Activated CD4-positive, alpha-beta T cell treated with anti-CD3 and anti-CD28 coated beads, Interleukin-2, Interleukin-4, amounts not matched to agents 100 ng/mL and 50 ng/mL, durations not matched to agents 16 hours and 8 hours (primary cell): ENCODE measurements at regions not wholly inside any gene's neighbourhood (a gene's known extent, or its start where the extent isn't known, plus 50 kb on each side); places are given as distances from the start of the nearest gene placed in this dataset.
A peak's percentile ranks its signal among the peaks of the same experiment; 100 is the strongest.
"Not testable (repeated sequence)": the region's sequence is repeated elsewhere in the genome, so short reads cannot be mapped to it uniquely, and the experiment has no call there.

Experiments
- DNase-seq: peaks from one replicate; pipeline ENCODE4 v3.0.0-alpha.2; 2020; ENCODE audit warnings: low spot score

DNA sequence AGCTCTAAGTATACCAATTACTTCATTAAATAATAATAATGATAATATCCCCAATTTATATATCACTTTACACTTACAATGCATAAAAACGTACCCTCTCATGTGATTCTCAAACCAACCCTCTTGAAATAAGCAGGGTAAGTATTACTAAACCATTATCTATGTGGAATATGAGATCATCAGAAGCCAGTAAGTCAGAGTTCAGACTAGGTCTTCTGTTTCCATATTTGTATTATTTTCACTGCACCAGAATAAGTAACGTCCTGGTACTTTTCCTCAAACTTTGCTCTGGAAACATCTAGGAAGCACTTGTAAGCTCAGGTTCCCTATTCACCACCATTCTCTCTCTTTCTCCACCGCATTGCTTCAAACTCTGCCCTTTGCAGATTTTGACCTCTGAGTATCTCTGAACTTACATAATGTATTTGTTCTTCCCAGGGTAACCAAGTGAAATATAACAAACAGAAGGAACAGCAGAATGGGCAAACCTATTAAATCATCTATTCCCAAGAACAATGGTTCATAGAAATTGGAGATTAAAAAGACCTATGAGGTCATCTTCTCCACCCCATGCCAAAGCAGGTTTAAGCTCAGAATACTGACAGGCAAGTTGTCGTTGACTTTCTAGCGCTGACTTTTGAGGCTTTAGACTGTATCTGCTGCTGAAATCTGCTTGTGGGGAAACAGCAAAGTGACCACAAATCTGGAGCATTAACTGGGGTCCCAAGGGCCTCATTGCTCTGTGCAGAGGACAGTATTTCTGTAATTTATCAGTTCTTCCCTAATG lies 161.3 kb upstream of the FAR2 start:
- DNase-seq, result no peak

- DNase-seq, result no peak
These were observed 160.8 kb upstream of the FAR2 start for GRCh38 chr12:28988325-28988704.

DNA sequence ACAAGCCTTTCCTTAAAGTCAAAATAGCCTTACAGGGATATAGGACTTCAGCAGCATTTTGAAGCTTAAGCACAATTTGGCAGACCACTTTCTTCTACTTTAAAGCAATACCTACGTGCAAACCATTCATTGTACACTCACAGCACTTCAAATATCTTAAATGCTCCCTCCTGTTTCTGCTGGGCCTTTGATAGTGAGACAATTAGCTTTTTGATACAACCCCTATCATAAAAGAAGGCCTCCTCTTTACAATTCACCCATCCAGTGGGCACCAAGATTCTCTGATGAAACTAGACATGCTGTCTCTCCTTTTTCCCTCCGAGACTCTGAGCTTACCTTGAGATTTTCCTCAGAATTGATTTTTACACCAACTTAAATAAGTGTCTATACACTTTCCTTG lies 157.5 kb upstream of the FAR2 start:
- DNase-seq, result no peak

DNA sequence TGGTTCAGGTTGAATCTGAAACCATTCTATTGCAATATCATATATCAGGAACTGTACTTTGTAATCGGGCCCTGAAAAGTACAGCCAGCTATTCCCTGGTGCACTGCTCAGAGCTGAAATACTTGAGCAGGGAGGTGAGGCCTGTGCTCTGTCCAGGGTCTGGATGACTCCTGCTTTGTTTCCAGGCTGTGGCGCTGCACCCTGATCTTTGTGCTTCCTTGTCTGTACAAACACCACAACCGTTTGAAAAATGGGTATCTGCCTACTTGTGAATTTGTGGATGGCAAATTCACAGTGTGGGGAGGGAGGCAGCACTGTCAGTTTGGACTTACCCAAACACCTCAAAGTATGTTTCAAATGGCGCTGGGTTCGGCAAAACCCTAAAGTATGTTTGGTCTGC lies 155.4 kb upstream of the FAR2 start:
- no peak for DNase-seq

DNA sequence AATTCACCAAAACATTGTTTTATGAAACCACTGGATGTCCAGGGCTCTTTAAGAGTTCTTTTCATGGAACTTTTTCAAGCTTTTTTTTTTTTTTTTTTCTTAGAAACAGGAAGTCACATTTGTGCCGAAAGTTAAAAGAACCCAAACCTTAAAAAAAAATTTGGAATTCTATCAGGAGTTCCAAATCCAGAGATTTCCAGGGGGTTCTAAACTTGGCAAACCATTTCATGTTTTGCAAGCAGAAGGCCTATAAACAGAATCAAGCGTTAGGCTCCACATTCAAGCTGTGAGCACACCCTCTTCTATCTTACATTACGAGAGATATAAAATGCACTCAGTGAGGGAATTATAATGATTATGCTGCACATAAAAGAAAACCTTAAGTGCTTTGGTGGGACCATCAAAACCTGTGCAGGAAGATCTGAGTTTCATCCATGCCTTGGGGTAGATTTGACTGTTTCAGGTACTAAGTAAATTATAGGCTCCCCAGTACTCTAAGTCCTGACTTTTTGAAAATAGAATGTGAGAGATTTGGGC lies 154.8 kb upstream of the FAR2 start:
- DNase-seq, result no peak

GRCh38 chr12:28996688-28997087 lies 152.4 kb upstream of the FAR2 start:
- DNase-seq, result no peak

DNA sequence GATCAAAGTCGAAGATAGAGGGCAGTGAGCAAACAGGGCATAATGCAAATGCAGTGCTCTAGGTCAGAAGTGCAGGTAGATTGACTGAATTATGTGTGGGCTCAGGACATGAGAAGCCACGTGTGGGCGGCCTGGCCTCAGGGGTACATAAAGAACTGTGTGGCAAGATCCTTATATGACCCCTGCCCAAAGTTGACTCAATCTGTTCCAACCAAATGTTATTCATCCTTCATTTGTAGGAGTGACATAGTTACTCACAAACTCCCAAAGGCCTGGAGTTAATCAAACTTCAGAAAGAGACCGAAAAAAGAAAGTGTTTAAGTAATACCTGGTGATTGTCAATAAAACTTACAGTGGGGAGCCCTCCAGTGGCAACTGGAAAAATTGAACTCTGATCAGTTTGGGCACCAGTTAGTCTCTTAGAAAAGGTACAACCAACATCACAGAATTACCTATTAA lies 150.4 kb upstream of the FAR2 start:
- DNase-seq, result peak; percentile 15

- DNase-seq, result no peak
These were observed 144.8 kb upstream of the FAR2 start for GRCh38 chr12:29004066-29004935.

DNA sequence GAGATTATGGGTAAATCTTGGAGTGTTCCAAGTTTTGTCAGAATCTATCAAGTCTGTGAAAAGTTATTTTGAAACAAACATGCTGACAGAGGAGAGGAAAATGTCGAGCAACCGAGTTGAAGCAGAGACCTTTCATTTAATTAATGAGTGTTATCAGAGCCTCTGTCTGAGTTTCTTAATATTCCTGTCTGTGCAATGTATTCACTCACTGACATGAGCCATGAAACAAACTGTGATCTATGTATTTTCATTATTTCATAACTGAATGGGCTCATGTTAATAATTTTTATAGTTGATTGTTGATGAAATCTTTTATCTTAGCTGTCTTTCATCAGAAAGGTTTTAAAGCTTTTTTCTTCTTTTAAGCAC lies 144.2 kb upstream of the FAR2 start:
- DNase-seq, result no peak

- DNase-seq, result no peak
These were observed 140.3 kb upstream of the FAR2 start for GRCh38 chr12:29008786-29009185.

GRCh38 chr12:29012673-29013072 lies 136.4 kb upstream of the FAR2 start:
- peak; percentile 43 for DNase-seq

DNA sequence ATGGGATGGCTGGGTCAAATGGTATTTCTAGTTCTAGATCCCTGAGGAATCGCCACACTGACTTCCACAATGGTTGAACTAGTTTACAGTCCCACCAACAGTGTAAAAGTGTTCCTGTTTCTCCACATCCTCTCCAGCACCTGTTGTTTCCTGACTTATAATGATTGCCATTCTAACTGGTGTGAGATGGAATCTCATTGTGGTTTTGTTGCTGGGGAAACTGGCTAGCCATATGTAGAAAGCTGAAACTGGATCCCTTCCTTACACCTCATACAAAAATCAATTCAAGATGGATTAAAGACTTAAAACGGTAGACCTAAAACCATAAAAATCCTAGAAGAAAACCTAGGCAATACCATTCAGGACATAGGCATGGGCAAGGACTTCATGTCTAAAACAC lies 131.5 kb upstream of the FAR2 start:
- not testable (repeated sequence) for DNase-seq

DNA sequence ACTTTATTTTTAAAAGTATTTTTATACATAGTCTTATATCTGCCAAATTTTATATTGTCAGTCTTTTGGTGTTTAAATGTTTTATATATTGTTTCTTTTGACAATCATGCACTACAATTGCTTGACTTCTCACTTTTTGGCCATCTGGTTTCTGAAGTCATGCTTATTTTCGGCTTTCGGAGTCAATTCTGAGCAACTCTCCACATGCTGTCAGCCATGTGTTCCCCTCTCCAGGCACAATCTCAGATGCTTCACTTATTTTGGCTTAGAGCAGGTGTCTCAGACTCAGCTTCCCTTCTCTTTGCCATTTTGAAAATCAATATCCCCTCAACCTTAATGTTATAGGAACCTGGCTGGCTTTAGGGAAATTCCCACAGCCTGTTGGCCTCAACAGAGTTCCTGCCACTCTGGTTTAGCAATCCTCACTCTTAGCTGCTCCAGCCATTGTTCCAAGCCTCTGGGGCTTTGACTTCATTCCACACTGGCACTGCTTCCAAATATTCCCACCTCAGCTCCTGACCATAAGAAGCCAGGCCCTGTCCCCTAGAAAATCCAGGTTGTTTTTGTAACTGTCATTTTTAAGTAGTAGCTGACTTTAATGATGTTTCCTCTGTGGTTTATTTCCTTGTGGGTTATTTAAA lies 125.5 kb upstream of the FAR2 start:
- DNase-seq, result no peak

DNA sequence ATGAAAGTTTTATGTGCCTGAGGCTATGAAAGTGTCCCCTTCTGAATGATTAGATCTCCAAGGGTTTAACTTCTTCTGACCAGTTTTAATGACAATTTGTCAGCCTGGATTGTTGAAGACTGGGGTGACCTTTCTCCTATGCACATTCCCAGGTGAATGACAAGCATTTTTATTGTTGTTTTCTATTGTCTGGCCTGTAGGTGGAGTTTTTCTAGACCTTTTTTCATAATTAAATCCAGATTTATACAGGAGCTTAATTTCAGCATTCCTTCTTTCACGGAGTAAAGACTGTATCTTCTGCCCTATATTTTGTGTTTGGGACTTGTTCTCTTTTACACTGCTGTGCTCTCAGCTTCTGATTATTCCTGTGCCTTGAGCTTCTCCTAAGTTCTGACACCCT lies 125.0 kb upstream of the FAR2 start:
- no peak for DNase-seq

DNA sequence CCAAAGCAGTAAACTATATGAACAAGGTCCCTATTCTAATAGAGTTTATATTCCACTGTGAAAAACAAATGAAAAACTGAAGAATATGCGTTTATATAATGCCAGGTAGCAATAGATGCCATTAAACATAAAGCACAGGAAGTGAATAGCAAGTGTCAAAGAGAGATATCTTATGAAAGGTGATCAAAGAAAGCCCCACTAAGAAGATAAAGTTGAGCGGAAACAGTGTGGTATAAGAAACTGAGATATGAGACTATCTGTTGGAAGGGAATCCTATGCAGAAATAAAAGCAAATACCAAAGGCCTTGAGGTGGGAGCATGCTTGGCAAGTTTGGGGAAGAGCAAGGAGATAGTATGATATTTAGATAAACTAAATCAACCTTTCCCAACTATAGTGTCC lies 123.1 kb upstream of the FAR2 start:
- DNase-seq, result no peak

GRCh38 chr12:29026419-29026818 lies 122.7 kb upstream of the FAR2 start:
- DNase-seq, result no peak

DNA sequence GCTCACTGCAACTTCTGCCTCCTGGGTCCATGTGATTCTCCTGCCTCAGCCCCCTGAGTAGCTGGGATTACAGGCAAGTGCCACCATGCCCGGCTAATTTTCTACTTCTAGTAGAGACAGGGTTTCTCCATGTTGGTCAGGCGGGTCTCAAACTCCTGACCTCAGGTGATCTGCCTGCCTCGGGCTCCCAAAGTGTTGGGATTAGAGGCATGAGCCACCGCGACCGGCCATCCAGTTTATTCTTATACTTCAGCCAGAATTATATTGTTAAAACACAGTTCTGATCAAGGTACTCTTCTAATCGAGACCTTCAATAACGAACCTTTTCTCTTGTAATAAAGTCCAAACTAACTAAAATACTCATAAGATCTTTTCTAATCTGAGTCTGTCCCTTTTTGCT lies 119.6 kb upstream of the FAR2 start:
- not testable (repeated sequence) for DNase-seq

DNA sequence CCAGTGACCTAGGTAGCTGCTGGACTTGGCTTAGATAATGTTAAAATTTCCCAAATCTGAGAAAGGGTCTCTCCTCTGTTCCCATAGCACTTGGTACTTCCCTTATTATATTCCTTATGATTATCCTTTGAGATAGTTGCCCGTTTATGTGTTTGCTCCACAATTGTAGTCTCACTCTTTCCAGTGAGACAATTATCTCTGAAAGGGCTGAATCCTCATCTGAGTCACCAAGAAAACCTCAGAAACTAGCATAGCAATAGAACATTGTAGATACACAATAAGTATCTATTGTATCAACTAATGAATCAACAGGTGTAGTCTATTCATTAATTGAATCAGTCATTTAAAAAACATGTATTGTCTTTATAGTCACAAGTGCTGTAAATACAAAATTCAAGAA lies 119.1 kb upstream of the FAR2 start:
- no peak for DNase-seq

DNA sequence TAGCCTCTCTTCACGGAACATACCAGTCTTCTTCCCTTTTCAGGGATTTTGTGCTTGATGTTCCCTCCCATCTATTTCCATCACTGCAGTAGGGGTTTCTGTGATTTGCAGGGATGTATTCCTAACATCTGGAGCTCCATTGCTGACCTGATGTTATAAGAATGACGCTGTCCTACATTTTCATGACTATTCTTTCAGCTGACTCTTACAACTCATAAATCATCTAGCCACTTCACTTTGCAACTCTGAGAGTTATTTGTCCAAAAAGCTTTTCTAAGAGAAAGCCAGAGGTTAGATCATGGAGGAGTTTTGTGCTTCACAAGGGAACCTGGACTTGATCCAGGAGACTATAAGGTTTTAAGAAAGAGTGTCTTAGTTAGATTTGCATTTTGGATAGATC lies 116.6 kb upstream of the FAR2 start:
- no peak for DNase-seq

DNA sequence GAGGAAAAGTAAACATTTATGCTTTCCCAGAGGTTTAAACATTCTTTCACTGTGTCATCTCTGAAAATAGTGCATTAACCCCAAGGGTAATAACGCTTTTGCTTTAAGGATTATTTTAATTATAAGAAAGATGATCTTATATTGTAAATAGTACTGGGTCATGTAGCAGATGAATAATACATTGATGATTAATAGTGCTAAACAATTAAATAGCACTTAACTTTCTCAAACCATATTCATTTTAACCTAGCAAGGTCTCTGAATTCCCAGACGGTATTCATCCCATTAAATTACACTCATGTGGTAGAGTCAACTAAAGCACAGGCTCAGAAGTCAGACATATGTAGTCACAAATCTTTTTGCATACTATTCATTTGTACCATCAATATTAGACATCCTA lies 115.6 kb upstream of the FAR2 start:
- DNase-seq, result no peak

DNA sequence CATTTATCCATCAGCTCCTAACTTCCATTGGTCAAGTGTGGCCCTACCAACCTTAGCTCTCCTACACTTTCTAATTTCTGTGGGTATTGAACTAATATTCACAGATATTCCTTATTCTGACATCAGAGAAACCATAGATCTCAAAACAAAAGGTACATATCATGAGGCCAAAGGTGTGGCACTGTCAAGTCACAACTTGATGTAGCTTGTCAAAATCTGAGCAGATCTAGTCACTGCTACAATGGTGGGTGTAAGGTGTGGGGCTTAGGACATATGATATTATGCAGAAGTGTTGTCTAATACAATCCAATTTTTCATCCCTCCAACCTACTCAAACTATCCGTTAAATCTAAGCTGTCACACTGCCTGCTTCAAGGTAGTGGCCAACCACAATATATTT lies 114.0 kb upstream of the FAR2 start:
- no peak for DNase-seq

DNA sequence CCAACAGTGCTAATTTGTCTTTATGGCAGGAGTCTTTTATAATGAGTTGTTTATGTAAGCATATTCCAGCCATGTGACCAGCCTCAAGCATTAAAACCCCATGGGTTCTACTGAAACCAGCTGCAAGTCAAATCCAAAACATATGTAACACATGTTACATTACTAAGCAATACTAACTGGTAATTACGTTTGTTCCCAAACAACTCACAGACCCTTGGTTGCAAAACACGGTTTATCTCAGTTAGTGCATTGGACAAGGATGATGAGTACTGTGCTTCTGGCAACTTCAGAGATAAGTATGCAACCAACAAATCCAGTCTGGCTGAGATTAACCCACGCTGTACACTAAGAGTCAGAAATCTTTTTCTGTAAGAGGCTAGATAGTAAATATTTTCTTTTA lies 110.1 kb upstream of the FAR2 start:
- no peak for DNase-seq

DNA sequence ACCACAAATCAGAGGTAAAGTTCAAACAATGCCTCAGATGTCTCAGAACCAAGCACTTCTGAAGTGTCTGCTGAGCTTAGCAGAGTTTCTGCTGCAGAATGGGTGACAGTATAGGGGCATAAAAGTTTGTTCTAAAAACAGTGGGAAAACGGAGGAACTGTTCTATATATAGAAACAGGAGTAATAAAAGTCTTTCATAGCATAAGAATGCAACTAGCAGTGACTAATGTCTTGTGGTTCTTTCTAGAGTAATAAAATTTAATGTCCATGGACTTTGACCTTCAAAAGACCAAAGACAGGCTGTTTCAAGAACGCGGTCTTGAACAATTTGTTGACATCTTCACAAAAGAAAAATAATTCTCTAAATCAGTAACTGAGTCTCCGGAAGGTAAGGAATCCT lies 107.5 kb upstream of the FAR2 start:
- DNase-seq, result no peak
